Naive thymus-derived CD8-positive, alpha-beta T cell (primary cell): ENCODE measurements at regions not wholly inside any gene's neighbourhood (a gene's known extent, or its start where the extent isn't known, plus 50 kb on each side); places are given as distances from the start of the nearest gene placed in this dataset.
"Not testable (repeated sequence)": the region's sequence is repeated elsewhere in the genome, so short reads cannot be mapped to it uniquely, and the experiment has no call there.

ENCODE experiments used
- ATAC-seq, 2 donors: fragments of 150-1000 bp; cut with Tn5 transposase in 1 of 2; sonication (Bioruptor Pico), chemical (Tn5 transposase) in 1 of 2; 1 replicate in 1 of 2; 2 replicates in 1 of 2; pipeline ENCODE4 v1.10.0; 2021; ENCODE audit warnings: mild to moderate bottlenecking in 2 of 2, moderate library complexity in 2 of 2
- POLR2A ChIA-PET: fragments of 350-600 bp; sonication (Branson Sonifier 250); formaldehyde crosslinking; loops from one replicate; lab custom pipeline; 2021; ENCODE audit warnings: antibody characterized with exemption; lab: Charles Lee
- DNase-seq, 10 donors: peaks; one replicate each; pipeline versions ENCODE4 v3.0.0 to v3.0.0-alpha.2; 2020 to 2022
- H3K27ac Mint-ChIP-seq, 10 donors: one replicate each; pipeline ENCODE4 v1.8.0; 2020 to 2022; ENCODE audit warnings: mild to moderate bottlenecking in 10 of 10, mixed read lengths in 10 of 10, moderate library complexity in 4 of 10, inconsistent platforms in 1 of 10
- H3K27me3 Mint-ChIP-seq, 5 donors: one replicate each; pipeline ENCODE4 v1.8.0; 2021 to 2022; ENCODE audit warnings: mixed read lengths in 5 of 5
- H3K36me3 Mint-ChIP-seq, 3 donors: one replicate each; pipeline ENCODE4 v1.8.0; 2020 to 2022; ENCODE audit warnings: mixed read lengths in 3 of 3, mild to moderate bottlenecking in 2 of 3, inconsistent platforms in 1 of 3
- H3K4me1 Mint-ChIP-seq, 4 donors: one replicate each; pipeline ENCODE4 v1.8.0; 2021 to 2022; ENCODE audit warnings: mixed read lengths in 4 of 4
- H3K4me3 Mint-ChIP-seq, 10 donors: one replicate each; pipeline ENCODE4 v1.8.0; 2020 to 2022; ENCODE audit warnings: mild to moderate bottlenecking in 10 of 10, mixed read lengths in 10 of 10, moderate library complexity in 6 of 10, inconsistent platforms in 1 of 10
- H3K9me3 Mint-ChIP-seq, 9 donors: one replicate each; pipeline ENCODE4 v1.8.0; 2020 to 2022; ENCODE audit warnings: mixed read lengths in 9 of 9, mild to moderate bottlenecking in 3 of 9, inconsistent platforms in 1 of 9, moderate library complexity in 1 of 9

DNA sequence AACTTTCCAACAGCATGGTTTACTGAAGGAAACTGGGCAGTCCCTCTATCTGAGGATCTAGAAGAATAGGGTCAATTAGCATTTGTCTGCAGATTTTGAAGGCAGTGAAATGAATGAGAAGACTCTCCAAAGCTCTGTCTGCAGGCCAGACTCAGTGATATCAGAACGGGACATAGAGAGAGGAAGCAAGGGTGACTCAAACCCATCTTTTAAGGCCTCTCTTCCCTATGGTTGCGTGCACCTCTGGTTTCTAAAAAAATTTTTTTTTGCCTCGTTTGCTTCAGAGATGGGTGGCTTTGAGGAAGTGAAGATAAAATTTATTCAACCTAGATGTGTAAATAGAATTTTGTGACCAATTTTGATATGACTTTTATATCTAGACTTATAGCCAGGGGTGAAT lies 71.9 kb upstream of the HOXC13 start:
- Mint-ChIP-seq H3K4me1 (no peaks in the 10 kb centered on the region), H3K9me3 (no peaks in the 10 kb centered on the region), H3K36me3 (no peaks in the 10 kb centered on the region), H3K4me3 (no peak overlapping the region), H3K27ac (no peak overlapping the region), H3K27me3 (peaks cover 19 to 43% (median 38%) of the 10 kb centered on the region in 5 donors)
- ATAC-seq (no peak), DNase-seq (no peak)
- POLR2A ChIA-PET, result no interaction called here

DNA sequence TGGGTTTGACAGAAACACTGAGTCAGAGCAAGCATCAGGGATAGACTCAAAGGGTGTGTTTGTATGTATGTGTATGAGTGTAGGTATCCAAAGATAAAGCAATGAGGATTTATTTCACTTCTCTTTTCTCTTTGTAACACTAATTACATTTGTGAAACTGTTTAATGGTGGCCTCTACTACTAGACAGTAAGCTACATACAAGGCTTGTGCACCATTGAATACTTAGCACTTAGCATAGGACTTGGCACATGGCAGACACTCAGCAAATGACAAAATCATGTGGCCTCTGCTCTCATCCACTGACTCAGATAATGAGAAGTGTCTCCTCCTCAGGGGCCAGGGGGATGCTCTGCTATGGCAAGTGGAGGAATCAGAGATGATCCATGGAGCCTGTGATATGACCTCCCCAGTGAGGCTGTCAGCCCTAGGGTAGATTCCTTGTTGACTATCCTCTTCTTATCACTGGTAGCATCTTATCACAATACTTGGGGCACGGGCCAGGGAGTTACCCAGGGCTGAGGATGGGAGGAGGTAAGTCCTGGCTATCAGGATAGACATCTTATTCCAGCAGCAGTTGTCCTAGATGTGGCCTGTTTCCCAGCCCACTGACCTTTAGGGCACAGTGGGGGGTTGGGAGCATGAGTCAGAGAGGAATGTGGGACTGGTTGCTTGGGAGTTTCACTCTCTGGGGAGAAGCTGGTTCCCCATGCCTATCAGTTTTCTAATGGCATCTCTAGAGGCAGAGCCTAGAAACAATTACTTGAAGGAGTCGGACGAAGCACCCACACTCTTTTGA lies 71.2 kb upstream of the HOXC13 start:
- POLR2A ChIA-PET, result no interaction called here
- Mint-ChIP-seq H3K27me3 (peaks cover 20 to 49% (median 38%) of the 10 kb centered on the region in 5 donors), H3K27ac (no peak overlapping the region), H3K36me3 (no peaks in the 10 kb centered on the region), H3K9me3 (no peaks in the 10 kb centered on the region), H3K4me3 (no peak overlapping the region), H3K4me1 (no peaks in the 10 kb centered on the region)
- ATAC-seq (no peak), DNase-seq (no peak)

DNA sequence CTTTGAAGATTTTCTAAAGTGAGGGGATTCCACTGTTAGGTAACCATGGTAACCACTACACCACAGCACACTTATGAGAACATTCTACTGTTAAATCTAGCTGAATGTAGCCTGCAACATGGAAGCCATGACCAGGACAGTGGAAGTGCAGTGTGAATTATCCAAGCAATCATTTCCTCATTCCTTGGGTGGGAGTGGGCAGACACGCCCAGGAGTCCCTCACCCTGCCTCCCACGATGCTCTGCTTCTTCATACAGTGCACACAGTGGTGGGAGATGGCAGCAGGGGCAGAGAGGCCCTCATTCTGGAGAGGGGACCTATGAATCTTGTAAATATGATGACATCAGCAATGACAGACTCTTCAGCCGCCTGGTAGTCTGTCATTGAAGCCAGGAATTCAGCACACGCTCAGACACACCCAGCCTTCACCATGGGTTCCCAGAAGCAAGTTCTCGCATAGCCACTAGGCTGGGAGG lies 70.1 kb upstream of the HOXC13 start:
- Mint-ChIP-seq H3K36me3 (no peaks in the 10 kb centered on the region), H3K27me3 (peaks cover 26 to 61% (median 47%) of the 10 kb centered on the region in 5 donors), H3K4me3 (no peak overlapping the region), H3K9me3 (no peaks in the 10 kb centered on the region), H3K4me1 (no peaks in the 10 kb centered on the region), H3K27ac (no peak overlapping the region)
- ATAC-seq, result no peak
- DNase-seq, result no peak
- POLR2A ChIA-PET, result no interaction called here

GRCh38 chr12:53869500-53869899 lies 69.1 kb upstream of the HOXC13 start:
- no peak overlapping the region for H3K27ac Mint-ChIP-seq
- no peak overlapping the region for H3K4me3 Mint-ChIP-seq
- H3K9me3 Mint-ChIP-seq, result peaks cover 0 to 2% (median 0%) of the 10 kb centered on the region in 9 donors
- H3K4me1 Mint-ChIP-seq, result no peaks in the 10 kb centered on the region
- peaks cover 0 to 5% (median 0%) of the 10 kb centered on the region in 3 donors for H3K36me3 Mint-ChIP-seq
- H3K27me3 Mint-ChIP-seq, result peaks cover 26 to 68% (median 50%) of the 10 kb centered on the region in 5 donors
- POLR2A ChIA-PET, result no interaction called here
- DNase-seq (no peak), ATAC-seq (no peak)

DNA sequence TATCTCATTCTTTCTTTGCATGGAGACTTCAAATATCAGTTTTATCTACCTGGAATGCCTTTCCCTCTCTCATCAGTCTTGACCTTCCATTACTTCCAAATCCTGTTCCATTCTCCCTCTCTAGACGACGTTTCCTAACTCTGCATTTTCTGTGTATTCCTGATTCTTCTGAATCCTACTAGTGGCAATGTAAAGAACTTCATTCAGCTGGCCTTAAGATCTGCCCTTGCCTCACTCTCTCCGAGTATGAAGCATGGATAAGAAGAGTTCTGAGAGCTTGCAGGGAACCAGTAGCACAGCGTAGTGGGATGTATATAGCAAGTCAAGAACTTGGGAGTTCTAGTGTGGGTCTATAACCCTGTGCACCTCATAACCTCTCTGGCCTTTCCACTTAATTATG lies 68.5 kb upstream of the HOXC13 start:
- peaks cover 0 to 5% (median 0%) of the 10 kb centered on the region in 3 donors for H3K36me3 Mint-ChIP-seq
- no peak overlapping the region for H3K27ac Mint-ChIP-seq
- POLR2A ChIA-PET, result no interaction called here
- H3K9me3 Mint-ChIP-seq, result peaks cover 0 to 3% (median 0%) of the 10 kb centered on the region in 9 donors
- no peak for ATAC-seq
- no peak overlapping the region for H3K4me3 Mint-ChIP-seq
- no peaks in the 10 kb centered on the region for H3K4me1 Mint-ChIP-seq
- peaks cover 27 to 74% (median 55%) of the 10 kb centered on the region in 5 donors for H3K27me3 Mint-ChIP-seq
- no peak for DNase-seq

DNA sequence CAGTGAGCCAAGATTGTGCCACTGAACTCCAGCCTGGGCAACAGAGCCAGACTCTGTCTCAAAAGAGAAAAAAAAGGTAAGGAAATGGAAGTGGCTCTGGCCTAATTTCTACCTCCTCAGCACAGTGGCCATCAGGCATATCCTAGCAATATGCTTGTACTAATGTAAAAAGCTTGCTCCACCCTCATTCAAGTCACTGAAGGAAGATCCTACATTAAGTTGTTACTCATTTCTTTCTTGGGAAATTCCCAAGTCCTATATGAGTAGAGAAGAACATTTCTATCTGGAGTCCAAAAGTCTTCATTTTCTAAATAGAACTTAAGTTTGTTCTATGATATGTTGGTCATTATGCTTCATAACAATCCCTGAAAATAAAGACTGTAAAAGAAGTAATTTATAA lies 67.3 kb upstream of the HOXC13 start:
- H3K9me3 Mint-ChIP-seq, result peaks cover 0 to 4% (median 0%) of the 10 kb centered on the region in 9 donors
- ATAC-seq, result no peak
- POLR2A ChIA-PET, result no interaction called here
- H3K4me1 Mint-ChIP-seq, result no peaks in the 10 kb centered on the region
- H3K36me3 Mint-ChIP-seq, result peaks cover 0 to 5% (median 0%) of the 10 kb centered on the region in 3 donors
- H3K4me3 Mint-ChIP-seq, result no peak overlapping the region
- DNase-seq, result no peak
- peaks cover 29 to 76% (median 56%) of the 10 kb centered on the region in 5 donors for H3K27me3 Mint-ChIP-seq
- no peak overlapping the region for H3K27ac Mint-ChIP-seq

DNA sequence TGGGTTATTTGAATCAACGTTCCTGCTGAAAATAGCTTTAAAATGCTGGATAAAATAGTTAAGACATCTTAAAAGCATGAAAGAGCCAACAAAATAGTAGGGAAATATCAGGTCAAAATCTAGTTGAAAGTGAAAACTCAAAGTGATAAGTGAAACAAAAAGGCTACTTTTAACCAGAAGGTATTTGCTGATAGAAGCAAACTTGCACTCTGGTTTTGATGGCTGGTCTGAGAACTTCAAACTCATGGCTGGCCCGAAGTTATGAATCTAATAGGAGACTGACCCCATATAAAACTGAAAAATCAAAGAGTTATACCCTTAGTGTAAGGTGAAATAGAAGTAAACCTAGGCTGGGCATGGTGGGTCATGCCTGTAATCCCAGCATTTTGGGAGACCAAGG lies 66.3 kb upstream of the HOXC13 start:
- no peak for ATAC-seq
- peaks cover 0 to 5% (median 0%) of the 10 kb centered on the region in 3 donors for H3K36me3 Mint-ChIP-seq
- peaks cover 0 to 9% (median under 1%) of the 10 kb centered on the region in 9 donors for H3K9me3 Mint-ChIP-seq
- H3K4me3 Mint-ChIP-seq, result no peak overlapping the region
- no peaks in the 10 kb centered on the region for H3K4me1 Mint-ChIP-seq
- H3K27me3 Mint-ChIP-seq, result peaks cover 30 to 73% (median 56%) of the 10 kb centered on the region in 5 donors
- H3K27ac Mint-ChIP-seq, result no peak overlapping the region
- no peak for DNase-seq
- POLR2A ChIA-PET, result no interaction called here

- Mint-ChIP-seq H3K9me3 (peaks cover 0 to 44% (median 13%) of the 10 kb centered on the region in 9 donors), H3K27me3 (peaks cover 27 to 59% (median 40%) of the 10 kb centered on the region in 5 donors), H3K36me3 (peaks cover 0 to 14% (median 3%) of the 10 kb centered on the region in 3 donors)
- H3K4me3 Mint-ChIP-seq, H3K4me1 Mint-ChIP-seq, H3K27ac Mint-ChIP-seq, ATAC-seq, DNase-seq, POLR2A ChIA-PET: not testable (repeated sequence)
These were observed 60.7 kb upstream of the HOXC13 start for GRCh38 chr12:53877961-53878360.

- peaks cover 0 to 3% (median 0%) of the 10 kb centered on the region in 9 donors for H3K9me3 Mint-ChIP-seq
- DNase-seq (no peak), ATAC-seq (no peak)
- peaks cover 37 to 78% (median 45%) of the 10 kb centered on the region in 5 donors for H3K27me3 Mint-ChIP-seq
- H3K4me3 Mint-ChIP-seq, result no peak overlapping the region
- H3K4me1 Mint-ChIP-seq, result no peaks in the 10 kb centered on the region
- no peaks in the 10 kb centered on the region for H3K36me3 Mint-ChIP-seq
- H3K27ac Mint-ChIP-seq, result no peak overlapping the region
- POLR2A ChIA-PET, result no interaction called here
These were observed 51.6 kb upstream of the HOXC13 start for GRCh38 chr12:53887006-53887405.

GRCh38 chr12:53887881-53888280 lies 50.8 kb upstream of the HOXC13 start:
- H3K4me1 Mint-ChIP-seq, result no peaks in the 10 kb centered on the region
- no peaks in the 10 kb centered on the region for H3K36me3 Mint-ChIP-seq
- no peak overlapping the region for H3K4me3 Mint-ChIP-seq
- H3K27ac Mint-ChIP-seq, result no peak overlapping the region
- ATAC-seq (no peak), DNase-seq (no peak)
- POLR2A ChIA-PET, result no interaction called here
- H3K9me3 Mint-ChIP-seq, result peaks cover 0 to 3% (median 0%) of the 10 kb centered on the region in 9 donors
- H3K27me3 Mint-ChIP-seq, result peaks cover 38 to 78% (median 54%) of the 10 kb centered on the region in 5 donors
